G401 (cell line): ENCODE measurements at regions not wholly inside any gene's neighbourhood (a gene's known extent, or its start where the extent isn't known, plus 50 kb on each side); places are given as distances from the start of the nearest gene placed in this dataset.
A peak's percentile ranks its signal among the peaks of the same experiment; 100 is the strongest.

Source experiments
- DNase-seq: peaks from one replicate; pipeline ENCODE4 v3.0.0-alpha.2; 2015; ENCODE audit warnings: low spot score
- in situ Hi-C: cut with HindIII; loops from 2 replicates; pipeline ENCODE4 v1.10.0; 2016; ENCODE audit warnings: low sequenced_read_pairs, mixed read lengths

- DNase-seq = peak; percentile 95
- in situ Hi-C loops = no loop called here
Observed at GRCh38 chr1:208298593-208299269, 54.5 kb upstream of the PLXNA2 start.

GRCh38 chr1:208300084-208300770 lies 56.0 kb upstream of the PLXNA2 start:
- in situ Hi-C loops = no loop called here
- DNase-seq = no peak

- no peak for DNase-seq
- in situ Hi-C loops = no loop called here
Observed at GRCh38 chr1:208302699-208303238, 58.6 kb upstream of the PLXNA2 start.

GRCh38 chr1:208303743-208304712 lies 59.8 kb upstream of the PLXNA2 start:
- DNase-seq = no peak
- in situ Hi-C loops = no loop called here

- DNase-seq = no peak
- in situ Hi-C loops = no loop called here
Observed at GRCh38 chr1:208308221-208308620, 64.0 kb upstream of the PLXNA2 start.

GRCh38 chr1:208309771-208310170 lies 65.6 kb upstream of the PLXNA2 start:
- in situ Hi-C loops = no loop called here
- DNase-seq = no peak

- in situ Hi-C loops = no loop called here
- no peak for DNase-seq
Observed at GRCh38 chr1:208312706-208313105, 68.5 kb upstream of the PLXNA2 start.

GRCh38 chr1:208314431-208314830 lies 70.2 kb upstream of the PLXNA2 start:
- in situ Hi-C loops = no loop called here
- DNase-seq = no peak

GRCh38 chr1:208318150-208318734 lies 74.1 kb upstream of the PLXNA2 start:
- in situ Hi-C loops = no loop called here
- no peak for DNase-seq

GRCh38 chr1:208324005-208324404 lies 79.8 kb upstream of the PLXNA2 start:
- in situ Hi-C loops = no loop called here
- DNase-seq = no peak

GRCh38 chr1:208326033-208326432 lies 81.8 kb upstream of the PLXNA2 start:
- in situ Hi-C loops = no loop called here
- no peak for DNase-seq

GRCh38 chr1:208329300-208329699 lies 85.1 kb upstream of the PLXNA2 start:
- no peak for DNase-seq
- in situ Hi-C loops = no loop called here

- in situ Hi-C loops = no loop called here
Observed at GRCh38 chr1:208332036-208332773, 88.0 kb upstream of the PLXNA2 start.

GRCh38 chr1:208332774-208333126 lies 88.6 kb upstream of the PLXNA2 start:
- no peak for DNase-seq
- in situ Hi-C loops = no loop called here

More at GRCh38 chr1:208332036-208332773, 88.0 kb upstream of the PLXNA2 start:
- no peak for DNase-seq

- in situ Hi-C loops = no loop called here
- no peak for DNase-seq
Observed at GRCh38 chr1:208333676-208334075, 89.5 kb upstream of the PLXNA2 start.

GRCh38 chr1:208335371-208336136 lies 91.4 kb upstream of the PLXNA2 start:
- in situ Hi-C loops = no loop called here
- no peak for DNase-seq

- DNase-seq = no peak
- in situ Hi-C loops = no loop called here
Observed at GRCh38 chr1:208336137-208336518, 91.9 kb upstream of the PLXNA2 start.

- in situ Hi-C loops = no loop called here
Observed at GRCh38 chr1:208339911-208340310, 95.7 kb upstream of the PLXNA2 start.

More at GRCh38 chr1:208339911-208340310, 95.7 kb upstream of the PLXNA2 start:
- no peak for DNase-seq
